ENCODE measurements at regions not wholly inside any gene's neighbourhood (a gene's known extent, or its start where the extent isn't known, plus 50 kb on each side); places are given as distances from the start of the nearest gene placed in this dataset.

GRCh38 chr18:53745224-53745967 is 479.1 kb downstream of the MBD2 start:
- no peak overlapping the region for H4K8ac ChIP-seq (replicated peaks; ENCODE audit: insufficient read length, low read depth, low read length)
- peaks cover 7 to 15% of the 10 kb centered on the region in 2 experiments; a peak in 3 of 4 replicates for H3K4me1 Mint-ChIP-seq
- peaks cover 0 to 4% (median 0%) of the 10 kb centered on the region in 3 experiments; a peak in 2 of 7 replicates for H3K36me3 Mint-ChIP-seq (ENCODE audit: insufficient read depth in 1 of 3, low read depth in 3 of 3)
- H2AFZ ChIP-seq (ENCODE audit: low read length) = no peak overlapping the region
- no peak overlapping the region for H2BK120ac ChIP-seq (ENCODE audit: low read depth, low read length, poor library complexity, severe bottlenecking)
- peaks cover 3% of the 10 kb centered on the region; the same call in 1 of the 2 replicates for H3K4me1 ChIP-seq (ENCODE audit: insufficient read depth, low read length)
- H3K4ac ChIP-seq (ENCODE audit: low read depth, low read length) = no peak overlapping the region
- no peak overlapping the region for H4K5ac ChIP-seq (ENCODE audit: insufficient read length, low read depth, low read length)
- H3K79me2 ChIP-seq (ENCODE audit: insufficient read depth, low read length) = no peaks in the 10 kb centered on the region
- H2BK5ac ChIP-seq (ENCODE audit: insufficient read length, low read length) = no peak overlapping the region
- no peaks in the 10 kb centered on the region for H3K27me3 ChIP-seq (ENCODE audit: insufficient read depth, low read length)
- H3K9me3 Mint-ChIP-seq = peaks cover 0 to 3% of the 10 kb centered on the region in 2 experiments; a peak in 1 of 5 replicates
- H3K27ac ChIP-seq (ENCODE audit: insufficient read length, low read depth, low read length) = no peak overlapping the region
- no CpG with 5 or more reads among the region's 5 CpGs for WGBS (ENCODE audit: extremely low coverage, insufficient read length, low lambda C conversion rate)
- H3K56ac ChIP-seq (ENCODE audit: insufficient read length, low read depth, low read length) = no peak overlapping the region
- no peak overlapping the region for H3K14ac ChIP-seq (ENCODE audit: insufficient read depth, low read length)
- no peak overlapping the region for H3K4me3 Mint-ChIP-seq
- no peak overlapping the region for H3K9ac ChIP-seq (ENCODE audit: extremely low read depth, insufficient read length, low read length)
- no peak overlapping the region for H4K91ac ChIP-seq (ENCODE audit: insufficient read length, low read depth, low read length)
- no peak overlapping the region for H3T11ph ChIP-seq (ENCODE audit: low read length)
- no peak overlapping the region for H2BK20ac ChIP-seq (ENCODE audit: low read depth, low read length, poor library complexity, severe bottlenecking)
- no peak overlapping the region for H2AK5ac ChIP-seq (ENCODE audit: insufficient read length, low read length)
- DNase-seq = no peak
- no peaks in the 10 kb centered on the region for H3K27me3 Mint-ChIP-seq (ENCODE audit: low read depth)
- no peak overlapping the region for H3K23ac ChIP-seq (ENCODE audit: insufficient read length, low read depth, low read length)
- no peaks in the 10 kb centered on the region for H3K79me1 ChIP-seq (ENCODE audit: insufficient read depth, low read depth, low read length, poor library complexity, severe bottlenecking)
- H4K20me1 ChIP-seq (ENCODE audit: control insufficient read depth, insufficient read depth, insufficient read length) = no peaks in the 10 kb centered on the region
- no peak for TF ChIP-seq CTCF (conservative IDR thresholded peaks at IDR 0.05)
- peak overlapping the region in 1 of 3 experiments; percentile 78; a peak in 2 of 7 replicates for H3K27ac Mint-ChIP-seq
- no peaks in the 10 kb centered on the region for H3K23me2 ChIP-seq (ENCODE audit: insufficient read length, low read depth, low read length, poor library complexity, severe bottlenecking)
- no peaks in the 10 kb centered on the region for H3K9me3 ChIP-seq (ENCODE audit: control insufficient read depth, low read depth, low read length)
- no peak overlapping the region for H2BK15ac ChIP-seq (ENCODE audit: low read depth, low read length)
- H3K18ac ChIP-seq (ENCODE audit: insufficient read length, low read depth, low read length) = no peak overlapping the region
- no peak overlapping the region for H2BK12ac ChIP-seq (ENCODE audit: insufficient read length, low read depth, low read length)
- H3K4me2 ChIP-seq (ENCODE audit: insufficient read depth, insufficient read length, low read length) = no peak overlapping the region

Measured in H9 (cell line).